HG02571 (cell line): ENCODE measurements at regions not wholly inside any gene's neighbourhood (a gene's known extent, or its start where the extent isn't known, plus 50 kb on each side); places are given as distances from the start of the nearest gene placed in this dataset.

ENCODE experiments used
- ATAC-seq: cut with Tn5 transposase; IDR thresholded peaks from one replicate; pipeline ENCODE4 v1.9.1; 2021; ENCODE audit warnings: mild to moderate bottlenecking, moderate library complexity; ENCODE audit not compliant: unreplicated experiment

DNA sequence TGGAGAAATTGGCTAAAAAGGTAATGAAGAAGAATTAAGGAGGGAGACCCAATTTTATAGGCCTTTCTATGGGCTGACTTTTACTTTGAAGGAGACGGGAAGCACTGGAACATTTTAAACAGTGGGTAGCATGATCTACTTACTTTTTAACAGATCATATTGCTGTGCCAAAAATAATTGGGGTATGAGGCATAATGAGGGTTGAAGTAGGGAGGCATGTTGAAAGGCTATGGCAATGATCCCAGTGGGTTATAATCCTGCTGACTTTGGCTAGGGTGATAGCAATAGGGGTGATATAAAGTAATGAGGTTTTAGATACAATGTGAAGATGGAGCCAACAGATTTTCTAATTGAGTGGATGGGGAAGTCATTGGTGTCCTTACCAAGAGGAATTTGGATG lies 73.2 kb downstream of the GPR37 start:
- ATAC-seq, result no peak

DNA sequence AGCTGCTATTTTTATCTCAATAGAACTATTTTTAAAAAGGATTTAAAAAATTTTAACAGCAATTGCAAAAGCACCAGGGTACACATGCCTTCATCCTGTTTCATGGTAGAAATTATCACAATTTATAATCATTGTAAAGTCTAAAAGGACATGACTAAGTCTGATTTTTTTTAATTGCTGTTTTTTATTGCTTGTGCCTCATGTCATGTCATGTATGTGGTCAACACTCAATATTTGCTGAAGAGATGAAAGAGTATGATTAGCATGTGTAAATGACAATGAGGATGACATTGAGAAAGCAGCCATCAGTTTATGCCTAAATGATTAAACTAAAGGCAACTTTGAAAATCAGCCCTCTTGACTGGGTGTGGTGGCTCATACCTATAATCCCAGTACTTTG lies 74.8 kb downstream of the GPR37 start:
- ATAC-seq, result no peak

DNA sequence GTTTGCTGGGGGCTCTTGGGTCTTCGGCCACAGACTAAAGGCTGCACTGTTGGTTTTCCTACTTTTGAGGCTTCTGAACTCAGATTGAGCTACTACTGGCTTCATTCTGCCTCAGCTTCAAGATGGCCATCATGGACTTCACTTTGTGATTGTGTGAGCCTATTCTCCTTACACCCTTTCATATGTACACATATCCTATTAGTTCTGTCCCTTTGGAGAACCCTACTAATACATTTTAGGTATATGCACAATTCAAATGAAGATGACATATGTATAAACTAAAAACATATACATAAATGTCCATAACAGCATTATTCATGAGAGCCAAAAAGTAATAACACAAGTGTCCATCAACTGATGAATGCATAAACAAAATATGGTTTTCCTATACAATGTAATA lies 75.7 kb downstream of the GPR37 start:
- ATAC-seq, result no peak

DNA sequence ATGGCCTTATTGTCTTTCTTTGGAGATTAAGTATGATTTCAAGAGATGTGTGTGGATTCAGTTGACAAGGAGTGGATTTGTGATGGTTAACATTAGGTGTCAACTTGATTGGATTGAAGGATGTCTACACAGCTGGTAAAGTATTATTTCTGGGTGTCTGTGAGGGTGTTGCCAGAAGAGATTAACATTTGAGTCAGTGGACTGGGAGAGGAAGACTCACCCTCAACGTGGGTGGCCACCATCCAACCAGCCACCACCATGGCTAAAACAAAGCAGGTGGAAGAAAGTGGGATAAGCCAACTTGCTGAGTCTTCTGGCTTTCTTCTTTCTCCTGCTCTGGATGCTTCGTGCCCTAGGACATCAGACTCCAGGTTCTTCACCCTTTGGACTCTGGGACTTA lies 76.1 kb downstream of the GPR37 start:
- ATAC-seq, result no peak

DNA sequence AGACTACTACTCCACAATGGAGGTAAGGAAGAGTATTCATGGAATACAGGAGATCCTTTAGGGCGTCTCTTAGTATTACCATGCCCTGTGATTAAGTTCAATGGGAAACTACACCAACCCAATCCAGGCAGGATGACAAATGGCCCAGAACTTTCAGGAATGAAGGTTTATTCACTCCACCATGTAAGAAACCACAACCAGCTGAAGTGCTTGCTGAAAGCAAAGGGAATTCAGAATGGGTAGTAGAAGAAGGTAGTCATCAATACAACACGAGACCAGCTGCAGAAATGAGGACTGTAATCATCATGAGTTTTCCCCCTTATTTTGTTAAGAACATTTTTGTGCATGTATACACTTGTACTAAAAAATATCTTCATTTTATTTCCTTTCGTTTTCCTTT lies 76.6 kb downstream of the GPR37 start:
- no peak for ATAC-seq

DNA sequence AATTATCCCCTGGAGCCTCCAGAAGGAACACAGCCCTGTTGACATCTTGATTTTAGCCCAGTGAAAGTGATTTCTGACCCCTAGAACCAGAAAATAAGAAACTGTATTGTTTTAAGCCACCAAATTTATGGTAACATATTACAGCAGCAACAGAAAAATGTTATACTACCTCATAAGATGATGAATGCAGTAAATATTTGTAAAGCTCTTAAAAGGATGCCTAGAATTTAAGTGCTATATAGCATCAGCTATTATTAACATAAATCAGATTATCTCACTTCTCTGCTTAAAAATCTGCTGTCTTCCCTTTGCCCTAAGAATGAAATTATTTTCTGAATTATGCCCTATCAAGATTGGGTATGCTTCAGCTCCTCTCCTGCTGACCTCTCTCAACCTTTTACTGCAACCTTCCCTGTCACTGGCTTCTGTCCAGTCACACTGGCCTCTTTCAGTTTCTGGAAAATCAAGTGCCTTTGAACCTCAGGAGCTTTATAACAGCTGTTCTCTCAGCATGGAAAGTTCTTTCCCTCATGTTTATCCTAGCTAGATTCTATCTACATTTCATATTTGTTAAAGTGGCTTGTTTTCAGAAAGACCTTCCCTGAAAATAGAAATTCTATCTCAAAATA lies 78.9 kb downstream of the GPR37 start:
- ATAC-seq, result no peak

DNA sequence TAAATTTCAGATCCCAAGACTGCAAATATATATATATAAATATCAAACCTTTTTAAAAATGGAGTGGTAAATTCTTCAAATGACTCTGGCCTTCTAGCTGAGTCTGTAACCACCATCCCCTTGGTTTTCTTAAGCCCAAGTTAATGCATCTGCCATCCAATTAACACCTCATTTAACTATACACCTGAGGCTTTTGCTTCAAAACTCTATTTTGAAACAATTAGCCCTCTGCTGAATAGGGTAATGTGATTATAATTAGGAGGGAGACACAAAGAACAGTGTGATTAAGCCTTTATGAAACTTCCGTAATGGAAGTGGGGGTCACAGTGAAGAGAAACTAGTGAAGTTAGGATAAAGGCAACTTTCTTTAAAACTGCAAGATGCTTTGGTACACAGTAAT lies 83.6 kb downstream of the GPR37 start:
- ATAC-seq, result no peak

DNA sequence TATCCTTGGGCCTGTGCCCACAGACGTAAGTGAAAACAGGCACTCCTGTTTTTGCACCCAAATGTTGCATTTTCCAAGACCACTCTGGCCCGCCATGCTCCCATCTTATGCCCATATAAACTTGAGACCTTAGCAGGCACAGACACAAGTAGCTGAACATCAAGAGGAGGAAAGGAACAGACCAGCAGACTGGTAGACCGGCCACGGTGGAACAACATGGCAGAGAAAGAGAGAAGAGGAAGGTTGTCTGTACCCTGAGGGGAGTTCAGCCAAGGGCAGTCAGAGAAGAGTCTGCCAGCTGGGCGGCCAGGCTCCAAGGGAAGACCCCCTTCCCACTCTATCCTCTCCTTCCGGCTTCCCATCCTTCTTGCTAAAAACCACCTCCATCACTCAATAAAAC lies 85.3 kb downstream of the GPR37 start:
- ATAC-seq, result no peak

DNA sequence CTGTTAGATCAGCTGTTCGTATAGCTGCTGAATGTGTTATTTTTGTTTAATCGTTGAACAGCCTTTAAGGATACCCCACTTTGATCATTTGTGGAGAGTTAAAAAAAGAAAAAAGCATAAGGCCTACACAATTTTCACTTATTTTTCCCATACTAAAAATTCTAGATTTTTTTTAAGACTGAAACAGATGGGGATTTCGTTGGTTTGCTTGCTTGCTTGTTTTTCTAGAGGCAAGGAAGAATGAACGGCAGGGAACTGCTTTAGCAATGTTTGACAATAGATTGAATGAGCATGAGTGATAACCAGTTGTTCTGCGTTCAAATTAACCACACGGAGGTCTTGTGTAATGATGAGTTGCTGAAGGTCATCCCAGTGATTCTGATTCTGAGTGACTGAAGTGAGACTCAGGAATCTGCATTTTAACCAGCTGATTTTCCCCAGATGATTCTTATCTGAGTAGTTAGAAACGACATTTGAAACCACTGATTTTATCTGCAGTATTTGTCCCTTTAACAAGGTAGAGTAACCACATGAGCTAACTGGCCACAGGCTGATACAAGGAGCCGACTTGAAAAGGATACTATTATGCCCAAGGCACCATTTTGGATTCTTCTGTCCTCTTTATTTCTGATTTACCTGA lies 85.9 kb downstream of the GPR37 start:
- ATAC-seq, result no peak

DNA sequence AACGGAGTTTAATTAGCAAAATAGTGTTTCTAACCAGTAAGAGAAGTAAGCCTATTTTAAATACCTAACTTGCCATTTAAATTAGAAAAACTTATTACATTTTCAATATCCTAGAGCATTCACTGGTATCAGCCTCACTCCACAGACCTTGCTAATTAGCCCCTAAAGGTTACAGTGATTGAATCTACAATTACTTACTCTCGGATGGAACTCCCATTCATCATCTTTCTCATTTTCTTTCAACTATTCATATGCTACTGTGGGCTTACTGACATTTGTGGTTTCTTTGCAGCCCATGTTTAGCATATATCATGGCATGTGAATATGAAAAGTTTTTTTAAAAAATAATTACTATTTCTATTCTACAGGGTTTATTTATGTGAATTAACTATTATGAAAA lies 86.4 kb downstream of the GPR37 start:
- no peak for ATAC-seq

DNA sequence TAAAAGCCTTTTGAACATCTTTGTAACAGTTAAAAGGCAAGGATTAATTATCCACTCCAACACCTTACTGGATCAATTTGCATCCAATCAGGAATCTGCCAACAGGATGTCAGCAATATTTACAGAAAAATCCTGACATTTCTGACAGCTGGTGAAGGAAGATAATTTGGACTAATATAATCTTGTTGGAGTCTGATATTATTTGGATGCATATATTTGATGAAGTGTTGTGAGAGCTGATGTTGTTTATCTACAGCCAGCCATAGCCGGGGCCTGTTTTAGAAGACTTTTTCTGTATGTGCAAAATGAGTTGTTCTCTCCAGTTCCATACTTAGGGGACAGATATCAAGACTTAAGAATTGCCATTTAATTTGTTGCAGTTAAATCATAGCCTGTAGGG lies 91.1 kb downstream of the GPR37 start:
- no peak for ATAC-seq

DNA sequence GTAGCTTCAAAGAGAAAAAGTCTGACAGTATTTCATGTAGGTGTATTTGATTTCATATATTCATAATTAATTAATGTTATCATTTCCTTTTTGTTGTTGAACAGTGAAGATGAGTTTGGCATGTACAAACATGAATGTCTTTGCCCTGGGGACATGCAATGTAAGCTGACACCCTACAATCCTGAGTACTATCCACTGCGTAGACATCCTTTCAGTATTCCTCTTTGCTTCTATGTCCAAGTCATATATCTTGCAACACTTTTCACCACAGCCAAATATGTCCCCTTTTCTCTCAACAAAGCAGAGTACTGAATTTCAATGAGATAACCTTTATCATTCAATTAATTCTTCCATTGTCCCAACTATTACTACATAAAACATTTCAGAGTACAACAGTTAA lies 93.6 kb downstream of the GPR37 start:
- no peak for ATAC-seq

DNA sequence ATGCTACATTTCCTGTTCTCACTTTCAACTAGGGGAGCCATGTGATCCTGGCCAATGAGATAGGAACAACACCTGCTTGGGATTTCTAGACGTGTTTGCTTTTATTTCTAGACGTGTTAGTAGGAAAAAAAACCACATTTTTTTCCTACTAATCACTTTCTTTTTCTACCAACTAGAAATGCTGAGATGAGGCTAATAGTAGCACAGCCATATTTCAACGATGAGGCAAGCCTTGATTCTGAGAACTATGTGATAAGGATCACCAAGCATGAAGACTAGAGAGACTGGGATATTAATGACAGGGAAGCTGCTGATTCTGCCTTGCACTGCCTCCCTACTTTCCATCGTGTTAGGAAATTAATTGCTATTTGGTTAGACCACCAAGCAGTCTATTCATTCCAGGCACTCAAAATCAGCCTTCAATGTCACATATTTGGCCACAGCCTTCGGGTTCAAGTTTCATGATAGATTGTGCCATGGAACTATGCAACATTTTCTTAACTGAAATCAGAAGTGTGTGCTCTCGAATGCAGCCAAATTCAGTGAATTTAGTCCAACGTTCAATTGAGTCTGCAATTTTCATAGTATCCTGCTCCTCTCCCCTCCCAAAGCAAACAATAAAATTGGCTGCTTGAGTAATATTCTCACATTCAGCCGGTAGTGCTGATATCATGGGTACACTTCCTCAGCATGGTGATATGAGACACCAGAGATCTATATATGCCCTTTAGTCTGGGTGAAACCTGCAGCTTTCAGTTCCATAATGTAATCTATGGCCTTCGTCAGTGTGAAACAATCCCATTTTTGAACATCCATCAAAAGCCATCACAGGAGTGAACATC lies 98.1 kb downstream of the GPR37 start:
- ATAC-seq, result no peak

DNA sequence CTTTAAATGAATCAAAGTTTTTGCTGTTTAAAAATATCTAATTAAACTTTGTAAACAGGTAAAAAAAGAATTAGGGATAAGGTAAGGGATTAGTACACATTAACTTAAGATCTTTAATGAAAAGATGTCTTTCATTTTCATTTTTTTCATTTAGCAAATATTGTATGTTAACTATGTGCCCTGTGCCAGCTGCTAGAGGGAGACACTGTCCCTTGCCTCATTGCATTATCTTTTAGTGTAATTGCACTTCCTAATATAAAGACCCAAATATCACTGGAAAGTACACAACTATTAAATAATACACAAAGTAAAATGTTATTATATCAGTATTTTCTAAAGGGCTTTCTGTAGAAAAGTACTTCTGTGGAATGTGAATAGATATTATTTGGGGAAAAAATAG lies 102.7 kb downstream of the GPR37 start:
- no peak for ATAC-seq

DNA sequence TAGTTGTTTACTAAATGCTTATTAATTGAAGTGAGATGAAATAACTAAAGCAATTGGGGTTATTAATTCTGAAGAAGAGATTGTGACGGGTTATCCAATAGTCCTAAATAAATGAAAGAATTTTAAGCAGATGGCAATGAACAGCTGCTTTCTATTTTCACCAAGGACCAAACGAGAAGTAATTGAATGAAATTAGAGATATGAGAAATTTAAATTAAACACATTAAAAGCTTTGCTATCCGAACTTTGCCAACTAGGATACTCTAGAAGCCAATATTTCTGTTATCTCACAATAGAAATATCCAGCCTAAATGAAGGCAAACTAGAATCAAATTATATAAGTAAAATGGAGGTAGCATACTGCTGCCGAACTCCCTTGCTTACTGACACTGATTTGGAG lies 103.2 kb downstream of the GPR37 start:
- ATAC-seq, result no peak

DNA sequence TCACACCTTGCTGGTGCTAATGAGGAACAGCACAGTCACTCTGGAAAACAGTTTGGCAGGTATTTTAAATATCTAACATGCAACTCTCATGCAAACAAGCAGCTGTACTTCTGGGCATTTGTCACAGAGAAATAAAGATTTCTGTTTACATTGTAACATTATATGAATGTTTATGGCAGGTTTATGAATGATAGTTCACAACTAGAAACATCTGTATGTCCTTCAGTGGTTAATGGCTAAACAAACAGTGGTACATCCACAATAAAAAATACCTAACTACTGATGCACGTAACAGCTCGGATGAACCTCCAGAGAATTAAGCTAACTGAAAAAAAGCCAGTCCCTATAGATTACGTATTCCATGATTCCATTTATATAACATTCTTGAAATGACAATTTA lies 109.6 kb downstream of the GPR37 start:
- no peak for ATAC-seq

DNA sequence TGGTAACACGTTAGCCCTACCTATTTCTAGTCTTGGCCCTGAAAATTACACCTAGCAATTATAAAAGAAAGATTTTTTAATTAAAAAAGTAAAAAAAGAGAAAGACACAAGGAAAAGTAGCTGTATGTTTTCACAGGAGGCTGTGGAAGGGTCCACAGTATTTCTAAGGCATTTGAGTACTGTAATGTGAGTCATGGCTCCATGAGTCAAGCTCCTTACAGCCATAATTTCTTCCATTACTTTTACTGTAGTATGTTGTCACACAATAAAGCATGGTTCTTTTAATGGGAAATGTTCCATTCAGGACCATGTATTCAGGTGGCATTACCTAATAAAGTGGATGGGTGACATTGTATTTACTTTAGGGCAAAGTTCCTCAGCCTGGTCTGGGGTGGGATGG lies 113.4 kb downstream of the GPR37 start:
- no peak for ATAC-seq

DNA sequence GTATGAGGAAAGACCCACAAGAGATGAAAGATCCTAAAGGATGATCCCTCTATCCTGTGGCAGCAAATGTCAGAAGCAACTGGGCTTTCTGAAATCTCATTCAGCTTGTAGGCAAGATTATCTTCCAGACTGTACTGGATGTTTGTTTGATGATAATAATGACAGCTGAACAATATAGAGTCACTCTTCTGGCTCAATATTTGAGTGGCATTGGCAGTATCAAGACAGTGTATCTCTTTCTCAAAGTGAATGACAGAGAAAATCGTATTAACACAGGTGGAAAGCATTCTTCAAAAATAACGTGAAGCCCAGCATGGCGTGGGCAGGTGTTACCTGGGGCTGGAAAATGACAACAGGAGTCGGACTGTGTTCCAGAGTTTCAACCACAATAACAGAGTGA lies 114.5 kb downstream of the GPR37 start:
- ATAC-seq, result no peak

DNA sequence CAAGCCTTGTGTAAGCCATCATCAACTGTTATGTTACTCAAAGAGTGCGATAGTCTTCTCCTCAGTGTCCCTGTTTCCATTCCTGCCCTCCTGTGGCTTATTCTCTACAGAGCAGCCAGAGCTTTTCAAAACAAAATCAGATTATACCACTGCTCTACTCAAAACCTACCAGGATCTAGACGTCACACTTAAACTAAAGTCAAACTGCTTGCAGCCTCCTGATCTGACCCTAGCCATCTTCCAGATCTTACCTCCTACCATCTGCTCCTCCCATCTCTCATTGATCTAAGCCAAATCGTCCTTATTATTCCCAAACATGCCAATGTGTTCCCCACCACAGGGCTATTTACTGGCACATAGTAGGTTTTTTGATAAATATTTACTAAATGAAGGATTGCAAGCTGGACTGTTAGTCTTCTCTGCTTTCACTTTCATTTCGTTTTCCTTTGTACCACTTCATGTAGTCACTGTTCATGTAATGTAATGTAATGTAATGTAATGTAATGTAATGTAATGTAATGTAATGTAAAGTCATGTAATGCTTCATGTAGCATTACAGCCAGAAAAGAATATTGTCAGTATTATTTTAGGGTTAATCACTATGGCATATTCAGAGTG lies 116.1 kb downstream of the GPR37 start:
- no peak for ATAC-seq

DNA sequence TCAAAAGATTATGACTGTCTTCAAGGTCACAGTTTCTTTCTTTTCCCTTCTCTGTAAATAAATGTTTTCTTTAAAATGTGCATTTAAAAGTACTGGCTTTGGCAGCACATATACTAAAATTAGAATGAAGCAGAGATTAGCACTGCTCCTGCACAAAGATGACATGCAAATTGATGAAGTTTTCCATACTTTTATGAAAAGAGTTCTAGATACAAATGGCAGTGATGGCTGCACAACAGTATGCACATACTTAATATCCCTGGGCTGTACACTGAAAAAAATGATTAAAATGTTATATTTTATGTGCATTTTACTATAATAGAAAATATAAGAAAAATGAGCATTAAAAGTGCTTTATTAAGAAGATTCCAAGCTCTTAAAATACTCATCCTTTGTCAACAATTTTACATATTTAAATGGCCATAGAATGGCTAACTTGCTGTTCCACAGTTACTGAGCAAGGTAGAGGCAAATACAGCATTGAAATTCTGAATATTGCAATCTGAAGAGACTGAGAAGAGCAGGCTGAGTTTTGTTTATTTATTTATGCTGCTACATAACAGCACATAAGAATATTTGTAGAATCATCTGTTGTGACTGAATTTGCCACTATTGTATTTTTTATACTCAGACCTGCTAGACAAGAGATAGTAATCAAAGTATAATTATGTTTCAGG lies 117.8 kb downstream of the GPR37 start:
- no peak for ATAC-seq

DNA sequence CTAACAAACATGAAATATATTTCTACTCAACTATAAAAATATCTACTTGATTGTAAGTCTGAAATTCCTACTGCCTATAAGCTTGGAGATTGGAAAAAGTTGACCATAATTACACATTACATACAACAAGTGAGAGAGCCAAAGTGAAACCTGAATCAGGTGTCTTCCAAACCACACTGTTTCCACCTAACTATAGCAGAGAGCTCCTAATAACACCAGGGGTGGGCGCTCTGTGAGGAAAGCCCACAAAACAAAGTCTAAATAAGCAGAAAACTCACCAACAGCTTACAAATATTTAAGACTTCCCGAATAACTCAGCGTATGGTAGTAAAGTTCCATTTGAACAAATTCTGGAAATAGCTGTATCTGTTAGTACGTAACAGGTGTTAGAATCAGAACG lies 119.9 kb downstream of the GPR37 start:
- ATAC-seq, result no peak
